Naive B cell (primary cell): ENCODE measurements at regions not wholly inside any gene's neighbourhood (a gene's known extent, or its start where the extent isn't known, plus 50 kb on each side); places are given as distances from the start of the nearest gene placed in this dataset.

Experiments used
- ATAC-seq, 2 donors: fragments of 150-1000 bp; cut with Tn5 transposase; 2 replicates each; pipeline ENCODE4 v1.10.0; 2021; ENCODE audit warnings: low read depth in 2 of 2, mild to moderate bottlenecking in 2 of 2, moderate library complexity in 2 of 2
- DNase-seq: peaks from one replicate; pipeline ENCODE4 v3.0.0; 2022
- H3K27ac Mint-ChIP-seq, 6 donors: one replicate each; pipeline ENCODE4 v1.8.0; 2020 to 2022; ENCODE audit warnings: mild to moderate bottlenecking in 6 of 6, mixed read lengths in 6 of 6, moderate library complexity in 5 of 6, inconsistent platforms in 2 of 6
- H3K27me3 Mint-ChIP-seq, 3 donors: one replicate each; pipeline ENCODE4 v1.8.0; 2021 to 2022; ENCODE audit warnings: mixed read lengths in 3 of 3, mild to moderate bottlenecking in 1 of 3
- H3K36me3 Mint-ChIP-seq, 2 donors: one replicate each; pipeline ENCODE4 v1.8.0; 2020 to 2022; ENCODE audit warnings: mixed read lengths in 2 of 2, inconsistent platforms in 1 of 2, mild to moderate bottlenecking in 1 of 2
- H3K4me1 Mint-ChIP-seq, 3 donors: one replicate each; pipeline ENCODE4 v1.8.0; 2020 to 2022; ENCODE audit warnings: mixed read lengths in 3 of 3, inconsistent platforms in 1 of 3, mild to moderate bottlenecking in 1 of 3, moderate library complexity in 1 of 3
- H3K4me3 Mint-ChIP-seq, 8 donors: one replicate each; pipeline ENCODE4 v1.8.0; 2020 to 2022; ENCODE audit warnings: mild to moderate bottlenecking in 8 of 8, mixed read lengths in 8 of 8, moderate library complexity in 8 of 8, inconsistent platforms in 2 of 8
- H3K9me3 Mint-ChIP-seq, 7 donors: one replicate each; pipeline ENCODE4 v1.8.0; 2020 to 2022; ENCODE audit warnings: mixed read lengths in 7 of 7, mild to moderate bottlenecking in 5 of 7, inconsistent platforms in 2 of 7, moderate library complexity in 1 of 7

- DNase-seq (no peak), ATAC-seq (no peak)
- H3K9me3 Mint-ChIP-seq, result peaks cover 0 to 8% (median 0%) of the 10 kb centered on the region in 7 donors
- H3K4me1 Mint-ChIP-seq, result no peaks in the 10 kb centered on the region
- H3K36me3 Mint-ChIP-seq, result no peaks in the 10 kb centered on the region
- no peak overlapping the region for H3K27ac Mint-ChIP-seq
- no peaks in the 10 kb centered on the region for H3K27me3 Mint-ChIP-seq
- H3K4me3 Mint-ChIP-seq, result no peak overlapping the region
These were observed 580.7 kb upstream of the EPHA6 start for GRCh38 chr3:96233679-96234078.

- Mint-ChIP-seq H3K4me1 (no peaks in the 10 kb centered on the region), H3K27me3 (no peaks in the 10 kb centered on the region)
- ATAC-seq, result no peak
These were observed 577.9 kb upstream of the EPHA6 start for GRCh38 chr3:96236522-96236921.

GRCh38 chr3:96259299-96259698 is 555.1 kb upstream of the EPHA6 start:
- H3K27ac Mint-ChIP-seq, result no peak overlapping the region
- H3K4me3 Mint-ChIP-seq, result no peak overlapping the region
- ATAC-seq (no peak), DNase-seq (no peak)
- H3K36me3 Mint-ChIP-seq, result no peaks in the 10 kb centered on the region
- H3K4me1 Mint-ChIP-seq, result no peaks in the 10 kb centered on the region
- H3K27me3 Mint-ChIP-seq, result no peaks in the 10 kb centered on the region
- peaks cover 0 to 12% (median 5%) of the 10 kb centered on the region in 7 donors for H3K9me3 Mint-ChIP-seq

More at GRCh38 chr3:96236522-96236921, 577.9 kb upstream of the EPHA6 start:
- Mint-ChIP-seq H3K36me3 (no peaks in the 10 kb centered on the region), H3K9me3 (peaks cover 0 to 8% (median 0%) of the 10 kb centered on the region in 7 donors), H3K4me3 (no peak overlapping the region), H3K27ac (no peak overlapping the region)
- DNase-seq, result no peak

GRCh38 chr3:96264701-96265100 is 549.7 kb upstream of the EPHA6 start:
- Mint-ChIP-seq H3K9me3 (peaks cover 0 to 12% (median 5%) of the 10 kb centered on the region in 7 donors), H3K36me3 (no peaks in the 10 kb centered on the region), H3K4me3 (no peak overlapping the region), H3K27me3 (no peaks in the 10 kb centered on the region), H3K27ac (no peak overlapping the region), H3K4me1 (no peaks in the 10 kb centered on the region)
- ATAC-seq (no peak), DNase-seq (no peak)

DNA sequence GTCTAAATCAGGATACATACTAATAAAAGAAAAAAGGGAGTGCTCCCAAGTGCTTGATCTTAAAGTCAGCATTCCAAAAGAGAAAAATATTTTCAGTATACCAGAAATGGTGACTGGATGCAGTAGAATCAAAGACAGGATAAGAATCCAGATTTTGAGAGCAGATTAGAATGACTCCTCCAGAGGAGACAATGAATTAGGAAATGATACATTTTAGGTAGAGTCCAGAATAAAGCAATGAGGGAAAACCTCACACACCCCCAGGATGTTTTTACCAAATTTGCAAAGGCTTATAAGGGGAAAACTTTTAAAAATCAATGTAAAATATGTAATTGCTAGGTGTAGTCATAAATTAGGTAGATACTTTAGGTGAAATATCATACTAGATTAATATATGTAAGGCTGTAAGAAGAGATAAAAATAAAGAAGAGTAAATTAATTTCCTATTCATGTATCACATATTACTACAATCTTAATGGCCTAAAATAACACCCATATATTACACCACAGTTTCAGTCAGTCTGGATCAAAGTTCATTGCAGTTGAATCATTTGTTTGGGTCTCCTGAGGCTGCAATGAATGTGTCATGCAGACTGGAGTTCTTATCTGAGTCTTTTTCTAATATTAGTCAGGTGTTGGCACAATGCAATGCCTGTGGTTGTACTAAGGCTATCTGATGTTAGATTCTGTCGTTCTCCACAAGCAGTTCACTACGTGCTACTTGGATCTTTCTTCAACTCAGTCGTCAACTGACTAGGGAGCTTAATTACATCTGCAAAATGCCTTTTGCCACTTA is 547.8 kb upstream of the EPHA6 start:
- H3K27me3 Mint-ChIP-seq, result no peaks in the 10 kb centered on the region
- no peak overlapping the region for H3K27ac Mint-ChIP-seq
- ATAC-seq (no peak), DNase-seq (no peak)
- H3K4me1 Mint-ChIP-seq, result no peaks in the 10 kb centered on the region
- H3K4me3 Mint-ChIP-seq, result no peak overlapping the region
- H3K9me3 Mint-ChIP-seq, result peaks cover 0 to 9% (median 3%) of the 10 kb centered on the region in 7 donors
- no peaks in the 10 kb centered on the region for H3K36me3 Mint-ChIP-seq

DNA sequence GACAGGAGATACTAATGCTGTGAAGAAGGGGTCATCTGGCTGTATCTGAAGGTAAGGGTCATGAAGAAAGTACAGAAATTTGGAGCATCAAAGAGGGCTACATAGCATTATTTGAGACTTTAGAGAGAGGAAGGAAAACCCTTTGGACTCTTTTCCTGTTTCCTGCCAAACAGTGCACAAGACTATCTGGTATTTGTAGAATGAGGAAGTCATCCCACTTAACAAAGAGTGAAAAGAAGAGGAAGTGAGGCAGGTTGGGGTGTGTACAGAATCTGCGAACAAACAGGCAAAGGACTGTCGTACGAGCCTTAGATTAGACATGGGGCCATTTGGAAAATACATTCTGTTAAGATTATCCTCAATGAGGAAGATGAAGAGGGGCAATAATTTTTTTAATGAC is 546.8 kb upstream of the EPHA6 start:
- DNase-seq (no peak), ATAC-seq (no peak)
- Mint-ChIP-seq H3K4me1 (no peaks in the 10 kb centered on the region), H3K9me3 (peaks cover 0 to 8% (median 3%) of the 10 kb centered on the region in 7 donors), H3K36me3 (no peaks in the 10 kb centered on the region), H3K27me3 (no peaks in the 10 kb centered on the region), H3K27ac (no peak overlapping the region), H3K4me3 (no peak overlapping the region)

- H3K9me3 Mint-ChIP-seq, result peaks cover 3 to 14% (median 7%) of the 10 kb centered on the region in 7 donors
- ATAC-seq, result no peak
- H3K27me3 Mint-ChIP-seq, result no peaks in the 10 kb centered on the region
These were observed 520.3 kb upstream of the EPHA6 start for GRCh38 chr3:96294143-96294542.

DNA sequence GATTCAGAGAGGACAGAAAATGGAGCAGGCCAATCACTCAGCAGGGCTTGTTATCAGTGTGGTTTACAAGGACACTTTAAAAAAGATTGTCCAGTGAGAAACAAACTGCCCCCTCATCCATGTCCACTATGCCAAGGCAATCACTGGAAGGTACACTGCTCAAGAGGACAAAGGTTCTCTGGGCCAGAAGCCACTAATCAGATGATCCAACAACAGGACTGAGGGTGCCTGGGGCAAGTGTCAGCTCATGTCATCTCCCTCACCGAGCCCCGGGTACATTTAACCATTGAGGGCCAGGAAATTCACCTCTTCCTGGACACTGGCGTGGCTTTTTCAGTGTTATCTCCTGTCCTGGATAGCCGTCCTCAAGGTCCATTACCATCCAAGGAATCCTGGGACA is 513.7 kb upstream of the EPHA6 start:
- Mint-ChIP-seq H3K27ac (no peak overlapping the region), H3K36me3 (no peaks in the 10 kb centered on the region), H3K4me1 (no peaks in the 10 kb centered on the region), H3K27me3 (no peaks in the 10 kb centered on the region), H3K9me3 (peaks cover 0 to 12% (median 10%) of the 10 kb centered on the region in 7 donors), H3K4me3 (no peak overlapping the region)
- ATAC-seq, result no peak
- DNase-seq, result no peak

More at GRCh38 chr3:96294143-96294542, 520.3 kb upstream of the EPHA6 start:
- no peak overlapping the region for H3K27ac Mint-ChIP-seq
- no peak for DNase-seq
- no peak overlapping the region for H3K4me3 Mint-ChIP-seq
- no peaks in the 10 kb centered on the region for H3K36me3 Mint-ChIP-seq
- no peaks in the 10 kb centered on the region for H3K4me1 Mint-ChIP-seq

DNA sequence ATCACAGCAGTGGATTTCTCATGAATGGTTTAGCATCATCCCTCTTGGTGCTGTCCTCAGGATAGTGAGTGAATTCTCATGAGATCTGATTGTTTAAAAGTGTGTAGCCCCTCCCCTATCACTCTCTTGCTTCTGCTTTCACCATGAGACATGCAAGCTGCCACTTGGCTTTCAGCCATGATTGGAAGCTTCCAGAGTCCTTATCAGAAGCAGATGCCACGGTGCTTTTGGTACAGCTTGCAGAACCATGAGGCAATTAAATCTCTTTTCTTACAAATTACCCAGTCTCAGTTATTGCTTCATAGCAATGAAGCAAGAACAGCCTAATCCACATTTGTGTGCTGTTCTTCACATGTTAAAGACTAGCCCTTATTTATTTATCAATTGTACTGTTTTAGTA is 495.2 kb upstream of the EPHA6 start:
- H3K27ac Mint-ChIP-seq, result no peak overlapping the region
- no peak for DNase-seq
- H3K36me3 Mint-ChIP-seq, result no peaks in the 10 kb centered on the region

DNA sequence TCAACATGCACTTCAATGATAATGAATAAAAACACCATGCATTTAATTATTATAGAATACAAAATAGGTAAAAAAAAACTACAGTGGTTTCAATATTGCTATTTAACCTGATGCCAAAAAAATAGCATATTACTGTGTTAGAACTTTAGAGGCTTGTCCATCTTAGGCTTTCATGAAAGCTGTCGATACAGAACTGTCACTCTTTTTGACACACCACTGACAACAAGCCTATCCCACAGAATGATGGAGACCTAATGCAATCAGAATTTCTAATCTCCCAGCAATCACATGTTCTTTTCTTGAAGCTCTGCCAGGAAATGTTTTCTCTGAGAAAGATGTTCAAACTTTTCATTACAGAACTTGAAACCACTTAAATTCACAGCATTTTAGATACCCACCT is 490.3 kb upstream of the EPHA6 start:
- Mint-ChIP-seq H3K4me1 (no peaks in the 10 kb centered on the region), H3K27ac (no peak overlapping the region), H3K4me3 (no peak overlapping the region), H3K27me3 (no peaks in the 10 kb centered on the region), H3K9me3 (peaks cover 0 to 5% (median 3%) of the 10 kb centered on the region in 7 donors), H3K36me3 (no peaks in the 10 kb centered on the region)
- DNase-seq (no peak), ATAC-seq (no peak)

More for the DNA sequence above, 495.2 kb upstream of the EPHA6 start:
- Mint-ChIP-seq H3K4me1 (no peaks in the 10 kb centered on the region), H3K27me3 (no peaks in the 10 kb centered on the region), H3K4me3 (no peak overlapping the region), H3K9me3 (peaks cover 4 to 8% (median 6%) of the 10 kb centered on the region in 7 donors)
- ATAC-seq, result no peak

- no peaks in the 10 kb centered on the region for H3K36me3 Mint-ChIP-seq
- peaks cover 0 to 11% (median 2%) of the 10 kb centered on the region in 7 donors for H3K9me3 Mint-ChIP-seq
- no peak for ATAC-seq
- H3K4me1 Mint-ChIP-seq, result no peaks in the 10 kb centered on the region
- no peaks in the 10 kb centered on the region for H3K27me3 Mint-ChIP-seq
- no peak overlapping the region for H3K4me3 Mint-ChIP-seq
- no peak overlapping the region for H3K27ac Mint-ChIP-seq
- no peak for DNase-seq
These were observed 483.6 kb upstream of the EPHA6 start for GRCh38 chr3:96330795-96331194.

- Mint-ChIP-seq H3K36me3 (no peaks in the 10 kb centered on the region), H3K4me1 (no peaks in the 10 kb centered on the region)
These were observed 483.1 kb upstream of the EPHA6 start for GRCh38 chr3:96331341-96331740.

DNA sequence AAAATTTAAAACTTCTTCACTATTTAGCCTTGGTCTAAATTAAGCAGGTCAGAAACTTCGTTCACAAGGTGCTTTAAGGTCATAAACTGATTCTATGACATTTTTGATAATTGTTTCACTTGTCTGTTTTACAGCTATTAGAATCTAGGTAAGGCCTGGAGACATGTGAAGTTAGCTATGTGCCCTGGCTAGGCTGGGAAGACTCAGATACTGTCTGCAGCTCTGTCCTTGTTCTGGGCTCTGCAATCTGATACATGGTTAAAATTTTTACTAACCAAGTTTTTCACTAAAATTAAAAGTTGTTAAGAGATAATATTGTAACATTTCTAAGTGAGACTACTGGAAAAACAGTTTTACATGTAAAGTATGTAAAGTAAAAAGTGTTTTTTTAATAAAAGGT is 479.6 kb upstream of the EPHA6 start:
- H3K9me3 Mint-ChIP-seq, result peaks cover 0 to 11% (median 4%) of the 10 kb centered on the region in 7 donors

More at GRCh38 chr3:96331341-96331740, 483.1 kb upstream of the EPHA6 start:
- Mint-ChIP-seq H3K27ac (no peak overlapping the region), H3K9me3 (peaks cover 0 to 11% (median 1%) of the 10 kb centered on the region in 7 donors), H3K4me3 (no peak overlapping the region), H3K27me3 (no peaks in the 10 kb centered on the region)
- DNase-seq (no peak), ATAC-seq (no peak)

GRCh38 chr3:96347289-96347688 is 467.1 kb upstream of the EPHA6 start:
- DNase-seq (no peak), ATAC-seq (no peak)
- no peak overlapping the region for H3K27ac Mint-ChIP-seq
- no peaks in the 10 kb centered on the region for H3K36me3 Mint-ChIP-seq
- no peak overlapping the region for H3K4me3 Mint-ChIP-seq
- peaks cover 2 to 9% (median 3%) of the 10 kb centered on the region in 7 donors for H3K9me3 Mint-ChIP-seq
- no peaks in the 10 kb centered on the region for H3K4me1 Mint-ChIP-seq
- no peaks in the 10 kb centered on the region for H3K27me3 Mint-ChIP-seq

More for the DNA sequence above, 479.6 kb upstream of the EPHA6 start:
- H3K36me3 Mint-ChIP-seq, result no peaks in the 10 kb centered on the region
- H3K4me1 Mint-ChIP-seq, result no peaks in the 10 kb centered on the region
- no peaks in the 10 kb centered on the region for H3K27me3 Mint-ChIP-seq
- DNase-seq, result no peak
- H3K27ac Mint-ChIP-seq, result no peak overlapping the region
- no peak overlapping the region for H3K4me3 Mint-ChIP-seq
- no peak for ATAC-seq
